ENCODE measurements at regions not wholly inside any gene's neighbourhood (a gene's known extent, or its start where the extent isn't known, plus 50 kb on each side); places are given as distances from the start of the nearest gene placed in this dataset.

GRCh38 chr3:5270666-5271371 is 83.3 kb downstream of the EDEM1 start:
- DNase-seq: no peak

GRCh38 chr3:5271372-5271683 is 83.8 kb downstream of the EDEM1 start:
- no peak for DNase-seq

- peak; percentile 0 for DNase-seq
These were observed 84.9 kb downstream of the EDEM1 start for GRCh38 chr3:5272387-5272786.

GRCh38 chr3:5274091-5274490 is 86.6 kb downstream of the EDEM1 start:
- no peak for DNase-seq

- DNase-seq: no peak
These were observed 88.0 kb downstream of the EDEM1 start for GRCh38 chr3:5275529-5275928.

GRCh38 chr3:5276934-5277333 is 89.4 kb downstream of the EDEM1 start:
- no peak for DNase-seq

GRCh38 chr3:5277612-5278236 is 90.2 kb downstream of the EDEM1 start:
- DNase-seq: no peak

- no peak for DNase-seq
These were observed 91.2 kb downstream of the EDEM1 start for GRCh38 chr3:5278666-5279065.

GRCh38 chr3:5282703-5283102 is 95.2 kb downstream of the EDEM1 start:
- no peak for DNase-seq

GRCh38 chr3:5285439-5285838 is 97.9 kb downstream of the EDEM1 start:
- DNase-seq: no peak

- no peak for DNase-seq
These were observed 103.4 kb downstream of the EDEM1 start for GRCh38 chr3:5290915-5291314.

- DNase-seq: no peak
These were observed 105.0 kb downstream of the EDEM1 start for GRCh38 chr3:5292512-5292911.

GRCh38 chr3:5293207-5293606 is 105.7 kb downstream of the EDEM1 start:
- DNase-seq: no peak

- DNase-seq: no peak
These were observed 106.8 kb downstream of the EDEM1 start for GRCh38 chr3:5294356-5294755.

GRCh38 chr3:5295191-5295690 is 107.7 kb downstream of the EDEM1 start:
- no peak for DNase-seq

- no peak for DNase-seq
These were observed 108.9 kb downstream of the EDEM1 start for GRCh38 chr3:5296362-5296761.

- DNase-seq: no peak
These were observed 110.4 kb downstream of the EDEM1 start for GRCh38 chr3:5297895-5298294.

- DNase-seq: no peak
These were observed 110.9 kb downstream of the EDEM1 start for GRCh38 chr3:5298453-5298852.

- DNase-seq: no peak
These were observed 111.7 kb downstream of the EDEM1 start for GRCh38 chr3:5299161-5299560.

GRCh38 chr3:5300638-5301037 is 113.1 kb downstream of the EDEM1 start:
- no peak for DNase-seq

GRCh38 chr3:5301651-5302297 is 114.3 kb downstream of the EDEM1 start:
- no peak for DNase-seq

- DNase-seq: no peak
These were observed 115.2 kb downstream of the EDEM1 start for GRCh38 chr3:5302661-5303060.

- DNase-seq: no peak
These were observed 116.7 kb downstream of the EDEM1 start for GRCh38 chr3:5304188-5304587.
